Ovary (tissue), 7 donors: ENCODE measurements at regions not wholly inside any gene's neighbourhood (a gene's known extent, or its start where the extent isn't known, plus 50 kb on each side); places are given as distances from the start of the nearest gene placed in this dataset.
"Not testable (repeated sequence)": the region's sequence is repeated elsewhere in the genome, so short reads cannot be mapped to it uniquely, and the experiment has no call there.

Experiments used
- DNase-seq, 5 donors: peaks; one replicate each; pipeline ENCODE4 v3.0.0-alpha.2; 2019 to 2020
- H3K27ac ChIP-seq, 2 donors: fragments of 200-600 bp; one replicate each; pipeline versions ENCODE4 v1.5.1 to v1.8.0; 2019 to 2022
- H3K27me3 ChIP-seq: fragments of 200-600 bp; one replicate; pipeline ENCODE4 v1.8.0; 2022
- H3K36me3 ChIP-seq: fragments of 200-600 bp; sonication (generic); one replicate; pipeline ENCODE4 v1.5.1; 2019
- H3K4me1 ChIP-seq: one replicate; pipeline ENCODE4 v1.8.1; 2013; ENCODE audit warnings: mild to moderate bottlenecking, moderate library complexity; ENCODE audit not compliant: insufficient read depth
- H3K4me3 ChIP-seq: fragments of 200-600 bp; sonication (generic); one replicate; pipeline ENCODE4 v1.5.1; 2017
- H3K9me3 ChIP-seq, 2 donors: fragments of 200-600 bp in 1 of 2; sonication (generic) in 1 of 2; one replicate each; pipeline versions ENCODE4 v1.5.1 to v1.8.1; 2013 to 2019; ENCODE audit warnings: mild to moderate bottlenecking in 1 of 2, moderate library complexity in 1 of 2
- EP300 ChIP-seq: sonication (generic); formaldehyde crosslinking; IDR thresholded peaks from one replicate; pipeline ENCODE4 v1.6.1; 2017; ENCODE audit warnings: antibody characterized with exemption
- POLR2A ChIP-seq: fragments of 450-650 bp; IDR thresholded peaks from one replicate; pipeline ENCODE4 v1.6.1; 2017; ENCODE audit warnings: antibody characterized with exemption, mild to moderate bottlenecking, moderate library complexity
- WGBS, 3 donors: extraction: QIAGEN DNeasy Blood & Tissue Kit in 1 of 3; methylation state at CpG; one replicate each; pipeline versions ENCODE4 v1.1.5 to v1.1.7; 2013 to 2017; 5-methylcytosine and 5-hydroxymethylcytosine counted together
- intact Hi-C, 4 donors: fragments of 100-400 bp; cut with DNase I; formaldehyde crosslinking; loops; one replicate each; pipeline versions ENCODE4 v1.11.0 to v1.15.1; 2022 to 2023
- TF ChIP-seq, protein P1 (sequence below), 3 donors: fragments of 450-650 bp in 2 of 3; fragments of 200-600 bp in 1 of 3; IDR thresholded peaks; one replicate each; pipeline versions ENCODE4 v1.5.1 to v1.8.0; 2016 to 2022; ENCODE audit warnings: antibody characterized with exemption in 3 of 3, mild to moderate bottlenecking in 1 of 3
- donor health status: DM: no; HTN: no; CAD: no; lungs with moderate emphysema.
- donor health status: DM: no; HTN: no; CAD: no.
- donor health status: Bipolar disorder and iron deficiency.
- donor health status: DM: no; HTN: no; CAD: no.
- donor health status: DM: yes; HTN: yes; CAD: no.

DNA sequence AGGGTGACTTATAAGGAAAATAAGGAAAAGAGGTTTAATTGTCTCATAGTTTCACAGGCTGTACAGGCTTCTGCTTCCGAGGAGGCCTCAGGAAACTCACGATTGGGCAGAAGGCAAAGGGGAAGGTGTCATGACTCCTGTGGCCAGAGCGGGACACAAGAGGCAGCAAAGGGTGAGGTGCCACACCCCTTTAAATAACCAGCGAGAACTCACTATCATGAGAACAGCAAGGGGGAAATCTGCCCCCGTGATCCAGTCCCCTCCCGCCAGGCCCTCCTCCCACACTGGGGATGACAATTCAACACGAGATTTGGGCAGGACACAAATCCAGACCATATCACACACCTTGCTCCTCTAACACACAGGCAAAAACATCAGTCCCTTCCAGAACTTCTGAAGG, 254.0 kb downstream of the DLL1 start:
- WGBS, 3 donors: 64 to 82% (median 69%) methylated on average over 7 of the region's 7 CpGs
- Histone ChIP-seq H3K9me3 (no peaks in the 10 kb centered on the region), H3K4me1 (no peaks in the 10 kb centered on the region), H3K4me3 (no peak overlapping the region), H3K27me3 (no peaks in the 10 kb centered on the region), H3K27ac (no peak overlapping the region), H3K36me3 (no peaks in the 10 kb centered on the region)
- intact Hi-C loops: no loop called here
- DNase-seq: peak in 1 of 5 donors; percentile 5
- TF ChIP-seq, protein P1, sequence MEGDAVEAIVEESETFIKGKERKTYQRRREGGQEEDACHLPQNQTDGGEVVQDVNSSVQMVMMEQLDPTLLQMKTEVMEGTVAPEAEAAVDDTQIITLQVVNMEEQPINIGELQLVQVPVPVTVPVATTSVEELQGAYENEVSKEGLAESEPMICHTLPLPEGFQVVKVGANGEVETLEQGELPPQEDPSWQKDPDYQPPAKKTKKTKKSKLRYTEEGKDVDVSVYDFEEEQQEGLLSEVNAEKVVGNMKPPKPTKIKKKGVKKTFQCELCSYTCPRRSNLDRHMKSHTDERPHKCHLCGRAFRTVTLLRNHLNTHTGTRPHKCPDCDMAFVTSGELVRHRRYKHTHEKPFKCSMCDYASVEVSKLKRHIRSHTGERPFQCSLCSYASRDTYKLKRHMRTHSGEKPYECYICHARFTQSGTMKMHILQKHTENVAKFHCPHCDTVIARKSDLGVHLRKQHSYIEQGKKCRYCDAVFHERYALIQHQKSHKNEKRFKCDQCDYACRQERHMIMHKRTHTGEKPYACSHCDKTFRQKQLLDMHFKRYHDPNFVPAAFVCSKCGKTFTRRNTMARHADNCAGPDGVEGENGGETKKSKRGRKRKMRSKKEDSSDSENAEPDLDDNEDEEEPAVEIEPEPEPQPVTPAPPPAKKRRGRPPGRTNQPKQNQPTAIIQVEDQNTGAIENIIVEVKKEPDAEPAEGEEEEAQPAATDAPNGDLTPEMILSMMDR (IDR thresholded peaks at IDR 0.05): no peak
- no peak for TF ChIP-seq POLR2A
- no peak for TF ChIP-seq EP300

DNA sequence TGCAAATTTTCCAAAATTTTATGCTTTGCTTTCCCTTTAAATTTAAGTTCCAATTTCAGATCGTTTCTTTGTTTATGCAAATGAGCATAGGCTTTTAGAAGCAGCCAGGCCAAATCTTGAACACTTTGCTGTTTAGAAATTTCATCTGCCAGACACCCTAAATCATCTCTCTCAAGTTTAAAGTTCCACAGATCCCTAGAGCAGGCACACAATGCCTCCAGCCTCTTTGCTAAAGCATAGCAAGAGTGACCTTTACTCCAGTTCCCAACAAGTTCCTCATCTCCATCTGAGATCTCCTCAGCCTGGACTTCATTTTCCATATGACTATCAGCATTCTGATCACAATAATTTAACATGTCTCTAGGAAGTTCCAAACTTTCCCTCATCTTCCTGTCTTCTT, 254.5 kb downstream of the DLL1 start:
- intact Hi-C loops, H3K4me1 ChIP-seq, H3K27ac ChIP-seq, H3K36me3 ChIP-seq, H3K9me3 ChIP-seq, DNase-seq, H3K4me3 ChIP-seq, H3K27me3 ChIP-seq: not testable (repeated sequence)
- 40 to 54% (median 46%) methylated on average over 1 of the region's 1 CpG for whole genome bisulfite sequencing, 3 donors

DNA sequence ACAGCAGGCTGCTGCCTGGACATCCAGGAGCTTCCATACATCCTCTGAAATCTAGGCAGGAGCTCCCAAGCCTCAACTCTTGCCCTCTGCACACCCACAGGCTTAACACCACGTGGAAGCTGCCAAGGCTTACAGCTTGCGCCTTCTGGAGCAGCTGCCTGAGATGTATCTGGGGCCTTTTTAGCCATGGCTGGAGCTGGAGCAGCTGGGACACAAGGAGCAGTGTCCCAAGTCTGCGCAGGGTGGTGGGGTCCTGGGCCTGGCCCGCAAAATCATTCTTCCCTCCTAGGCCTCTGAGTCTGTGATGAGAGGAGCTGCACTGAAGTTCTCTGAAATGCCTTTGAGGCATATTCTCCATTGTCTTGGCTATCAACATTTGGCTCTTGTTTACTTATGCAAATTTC, 255.0 kb downstream of the DLL1 start:
- TF ChIP-seq EP300 (no peak), POLR2A (no peak)
- TF ChIP-seq, protein P1 (IDR thresholded peaks at IDR 0.05): no peak
- no peaks in the 10 kb centered on the region for H3K36me3 ChIP-seq
- H3K4me1 ChIP-seq: no peaks in the 10 kb centered on the region
- no peaks in the 10 kb centered on the region for H3K27me3 ChIP-seq
- 74 to 88% (median 88%) methylated on average over 4 of the region's 4 CpGs for WGBS, 3 donors
- no peak overlapping the region for H3K27ac ChIP-seq
- no peak overlapping the region for H3K4me3 ChIP-seq
- DNase-seq: peak in 2 of 5 donors; percentile 4 to 5
- intact Hi-C loops: no loop called here
- no peaks in the 10 kb centered on the region for H3K9me3 ChIP-seq

DNA sequence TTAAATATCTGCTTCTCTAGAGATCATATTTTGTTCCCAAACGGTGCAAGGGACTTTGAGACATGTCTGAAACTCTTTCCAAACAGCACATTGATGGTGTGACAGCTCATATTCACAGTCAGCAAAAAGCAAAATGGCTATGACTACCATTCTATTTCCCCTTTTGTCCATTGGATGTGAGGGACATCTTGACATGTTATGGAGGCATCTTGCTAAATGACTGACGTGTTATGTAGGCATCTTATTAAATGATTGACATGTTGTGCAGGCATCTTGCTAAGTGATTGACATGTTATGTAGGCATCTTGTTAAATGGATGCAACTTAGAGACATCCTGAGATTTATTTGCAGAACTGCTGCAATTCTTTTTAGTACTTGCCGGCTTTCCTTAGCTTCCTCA, 255.8 kb downstream of the DLL1 start:
- 90 to 94% (median 92%) methylated on average over 3 of the region's 3 CpGs for WGBS, 3 donors
- H3K27ac ChIP-seq: no peak overlapping the region
- DNase-seq: no peak
- H3K27me3 ChIP-seq: no peaks in the 10 kb centered on the region
- H3K4me1 ChIP-seq: no peaks in the 10 kb centered on the region
- no peak overlapping the region for H3K4me3 ChIP-seq
- H3K9me3 ChIP-seq: no peaks in the 10 kb centered on the region
- no peak for TF ChIP-seq POLR2A
- TF ChIP-seq, protein P1 (IDR thresholded peaks at IDR 0.05): no peak
- no peak for TF ChIP-seq EP300
- no peaks in the 10 kb centered on the region for H3K36me3 ChIP-seq
- intact Hi-C loops: no loop called here

DNA sequence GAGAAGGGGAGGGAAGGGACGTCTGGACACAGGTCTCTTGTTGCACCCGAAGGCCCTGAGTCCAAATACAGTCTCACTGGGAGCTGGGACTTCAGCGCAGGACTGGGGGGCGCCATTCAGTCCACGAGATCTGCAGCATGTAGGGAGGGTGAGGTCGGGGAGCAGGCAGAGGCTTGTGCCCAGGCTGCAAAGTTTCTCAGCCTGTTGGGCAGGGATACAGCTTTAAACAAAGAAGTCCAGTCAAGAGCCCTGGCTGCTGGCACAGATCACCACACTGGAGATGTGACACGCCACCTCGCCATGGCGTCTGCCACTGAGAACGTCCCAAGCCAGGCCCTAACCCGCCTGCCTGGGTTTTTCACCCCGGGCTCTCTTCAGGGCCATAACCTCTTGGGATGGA, 256.6 kb downstream of the DLL1 start:
- TF ChIP-seq POLR2A: no peak
- no peak for TF ChIP-seq EP300
- TF ChIP-seq, protein P1 (IDR thresholded peaks at IDR 0.05): no peak

More for the DNA sequence above, 256.6 kb downstream of the DLL1 start:
- Histone ChIP-seq H3K36me3 (no peaks in the 10 kb centered on the region), H3K27me3 (no peaks in the 10 kb centered on the region), H3K9me3 (no peaks in the 10 kb centered on the region), H3K4me3 (no peak overlapping the region), H3K27ac (no peak overlapping the region), H3K4me1 (no peaks in the 10 kb centered on the region)
- peak in 2 of 5 donors; percentile 1 to 12 for DNase-seq
- intact Hi-C loops: no loop called here
- WGBS, 3 donors: 84 to 90% (median 89%) methylated on average over 12 of the region's 12 CpGs
